SK-N-SH (cell line): ENCODE measurements at regions not wholly inside any gene's neighbourhood (a gene's known extent, or its start where the extent isn't known, plus 50 kb on each side); places are given as distances from the start of the nearest gene placed in this dataset.
"Not testable (repeated sequence)": the region's sequence is repeated elsewhere in the genome, so short reads cannot be mapped to it uniquely, and the experiment has no call there.

ENCODE experiments used
- CHD2 ChIP-seq: fragments of 150-350 bp; IDR thresholded peaks from 2 replicates; pipeline ENCODE4 v1.6.1; 2018; ENCODE audit warnings: low read length; ENCODE audit not compliant: partially characterized antibody
- EP300 ChIP-seq, 2 experiments: IDR thresholded peaks; 2 replicates each; pipeline versions ENCODE4 v1.4.0 to v1.6.1; 2012; ENCODE audit warnings: borderline replicate concordance in 1 of 2, low read depth in 1 of 2, low read length in 1 of 2
- FOSL2 ChIP-seq: IDR thresholded peaks from 2 replicates; pipeline ENCODE4 v1.4.0; 2012; ENCODE audit warnings: low read depth, mild to moderate bottlenecking, moderate library complexity, borderline replicate concordance
- JUND ChIP-seq: IDR thresholded peaks from 2 replicates; pipeline ENCODE4 v1.4.0; 2012
- NFIC ChIP-seq: IDR thresholded peaks from 2 replicates; pipeline ENCODE4 v1.4.0; 2012; ENCODE audit warnings: borderline replicate concordance
- POLR2AphosphoS5 ChIP-seq: IDR thresholded peaks from 2 replicates; pipeline ENCODE4 v1.6.1; 2012; ENCODE audit warnings: low read depth, low read length
- RFX5 ChIP-seq: IDR thresholded peaks from 2 replicates; pipeline ENCODE4 v1.6.1; 2012; ENCODE audit warnings: mild to moderate bottlenecking, improper control_type of control experiment, low read length
- SIN3A ChIP-seq: IDR thresholded peaks from 2 replicates; pipeline ENCODE4 v1.6.1; 2012; ENCODE audit warnings: low read depth, mild to moderate bottlenecking, low read length, moderate library complexity, borderline replicate concordance
- TAF1 ChIP-seq: IDR thresholded peaks from 2 replicates; pipeline ENCODE4 v1.6.1; 2012; ENCODE audit warnings: low read depth, mild to moderate bottlenecking, low read length, moderate library complexity, borderline replicate concordance
- TF ChIP-seq, protein P1 (sequence below): fragments of 200-600 bp; sonication (generic); IDR thresholded peaks from 2 replicates; pipeline ENCODE4 v1.6.1; 2017; ENCODE audit warnings: antibody characterized with exemption, mild to moderate bottlenecking, moderate library complexity
- TF ChIP-seq, protein P2 (sequence below): IDR thresholded peaks from 2 replicates; pipeline ENCODE4 v1.6.1; 2012; ENCODE audit warnings: mild to moderate bottlenecking, low read depth, low read length, moderate library complexity
- TF ChIP-seq, protein P3 (sequence below): fragments of 150-350 bp; IDR thresholded peaks from 2 replicates; pipeline ENCODE4 v1.6.1; 2016; ENCODE audit warnings: mild to moderate bottlenecking, low read depth, low read length
- TF ChIP-seq, protein P4 (sequence below): IDR thresholded peaks from 2 replicates; pipeline ENCODE4 v1.4.0; 2012; ENCODE audit warnings: low read depth

DNA sequence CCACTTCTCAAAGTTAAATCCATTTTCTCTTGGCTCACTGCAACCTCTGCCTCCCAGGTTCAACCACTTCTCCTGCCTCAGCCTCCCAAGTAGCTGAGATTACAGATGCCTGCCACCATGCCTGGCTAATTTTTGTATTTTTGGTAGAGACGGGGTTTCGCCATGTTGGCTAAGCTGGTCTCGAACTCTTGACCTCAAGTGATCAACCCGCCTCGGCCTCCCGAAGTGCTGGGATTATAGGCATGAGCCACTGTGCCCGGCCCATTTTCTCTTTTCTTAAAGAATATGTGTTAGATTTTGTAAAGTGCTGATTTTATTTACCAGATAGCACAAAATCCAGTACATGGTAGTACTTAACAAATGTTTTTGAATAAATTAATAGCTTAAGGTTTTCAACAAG is 484.1 kb upstream of the PTGER4 start:
- TF ChIP-seq, protein P1, sequence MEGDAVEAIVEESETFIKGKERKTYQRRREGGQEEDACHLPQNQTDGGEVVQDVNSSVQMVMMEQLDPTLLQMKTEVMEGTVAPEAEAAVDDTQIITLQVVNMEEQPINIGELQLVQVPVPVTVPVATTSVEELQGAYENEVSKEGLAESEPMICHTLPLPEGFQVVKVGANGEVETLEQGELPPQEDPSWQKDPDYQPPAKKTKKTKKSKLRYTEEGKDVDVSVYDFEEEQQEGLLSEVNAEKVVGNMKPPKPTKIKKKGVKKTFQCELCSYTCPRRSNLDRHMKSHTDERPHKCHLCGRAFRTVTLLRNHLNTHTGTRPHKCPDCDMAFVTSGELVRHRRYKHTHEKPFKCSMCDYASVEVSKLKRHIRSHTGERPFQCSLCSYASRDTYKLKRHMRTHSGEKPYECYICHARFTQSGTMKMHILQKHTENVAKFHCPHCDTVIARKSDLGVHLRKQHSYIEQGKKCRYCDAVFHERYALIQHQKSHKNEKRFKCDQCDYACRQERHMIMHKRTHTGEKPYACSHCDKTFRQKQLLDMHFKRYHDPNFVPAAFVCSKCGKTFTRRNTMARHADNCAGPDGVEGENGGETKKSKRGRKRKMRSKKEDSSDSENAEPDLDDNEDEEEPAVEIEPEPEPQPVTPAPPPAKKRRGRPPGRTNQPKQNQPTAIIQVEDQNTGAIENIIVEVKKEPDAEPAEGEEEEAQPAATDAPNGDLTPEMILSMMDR: not testable (repeated sequence)
- TF ChIP-seq, protein P2, sequence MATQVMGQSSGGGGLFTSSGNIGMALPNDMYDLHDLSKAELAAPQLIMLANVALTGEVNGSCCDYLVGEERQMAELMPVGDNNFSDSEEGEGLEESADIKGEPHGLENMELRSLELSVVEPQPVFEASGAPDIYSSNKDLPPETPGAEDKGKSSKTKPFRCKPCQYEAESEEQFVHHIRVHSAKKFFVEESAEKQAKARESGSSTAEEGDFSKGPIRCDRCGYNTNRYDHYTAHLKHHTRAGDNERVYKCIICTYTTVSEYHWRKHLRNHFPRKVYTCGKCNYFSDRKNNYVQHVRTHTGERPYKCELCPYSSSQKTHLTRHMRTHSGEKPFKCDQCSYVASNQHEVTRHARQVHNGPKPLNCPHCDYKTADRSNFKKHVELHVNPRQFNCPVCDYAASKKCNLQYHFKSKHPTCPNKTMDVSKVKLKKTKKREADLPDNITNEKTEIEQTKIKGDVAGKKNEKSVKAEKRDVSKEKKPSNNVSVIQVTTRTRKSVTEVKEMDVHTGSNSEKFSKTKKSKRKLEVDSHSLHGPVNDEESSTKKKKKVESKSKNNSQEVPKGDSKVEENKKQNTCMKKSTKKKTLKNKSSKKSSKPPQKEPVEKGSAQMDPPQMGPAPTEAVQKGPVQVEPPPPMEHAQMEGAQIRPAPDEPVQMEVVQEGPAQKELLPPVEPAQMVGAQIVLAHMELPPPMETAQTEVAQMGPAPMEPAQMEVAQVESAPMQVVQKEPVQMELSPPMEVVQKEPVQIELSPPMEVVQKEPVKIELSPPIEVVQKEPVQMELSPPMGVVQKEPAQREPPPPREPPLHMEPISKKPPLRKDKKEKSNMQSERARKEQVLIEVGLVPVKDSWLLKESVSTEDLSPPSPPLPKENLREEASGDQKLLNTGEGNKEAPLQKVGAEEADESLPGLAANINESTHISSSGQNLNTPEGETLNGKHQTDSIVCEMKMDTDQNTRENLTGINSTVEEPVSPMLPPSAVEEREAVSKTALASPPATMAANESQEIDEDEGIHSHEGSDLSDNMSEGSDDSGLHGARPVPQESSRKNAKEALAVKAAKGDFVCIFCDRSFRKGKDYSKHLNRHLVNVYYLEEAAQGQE: not testable (repeated sequence)
- not testable (repeated sequence) for TF ChIP-seq TAF1; SIN3A; CHD2; EP300 (IDR thresholded peaks at IDR 0.05; ENCODE audit: borderline replicate concordance in 1 of 2, low read depth in 1 of 2, low read length in 1 of 2); RFX5; POLR2AphosphoS5; NFIC; JUND; FOSL2
- TF ChIP-seq, protein P3, sequence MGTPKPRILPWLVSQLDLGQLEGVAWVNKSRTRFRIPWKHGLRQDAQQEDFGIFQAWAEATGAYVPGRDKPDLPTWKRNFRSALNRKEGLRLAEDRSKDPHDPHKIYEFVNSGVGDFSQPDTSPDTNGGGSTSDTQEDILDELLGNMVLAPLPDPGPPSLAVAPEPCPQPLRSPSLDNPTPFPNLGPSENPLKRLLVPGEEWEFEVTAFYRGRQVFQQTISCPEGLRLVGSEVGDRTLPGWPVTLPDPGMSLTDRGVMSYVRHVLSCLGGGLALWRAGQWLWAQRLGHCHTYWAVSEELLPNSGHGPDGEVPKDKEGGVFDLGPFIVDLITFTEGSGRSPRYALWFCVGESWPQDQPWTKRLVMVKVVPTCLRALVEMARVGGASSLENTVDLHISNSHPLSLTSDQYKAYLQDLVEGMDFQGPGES: not testable (repeated sequence)
- TF ChIP-seq, protein P4, sequence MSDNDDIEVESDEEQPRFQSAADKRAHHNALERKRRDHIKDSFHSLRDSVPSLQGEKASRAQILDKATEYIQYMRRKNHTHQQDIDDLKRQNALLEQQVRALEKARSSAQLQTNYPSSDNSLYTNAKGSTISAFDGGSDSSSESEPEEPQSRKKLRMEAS: not testable (repeated sequence)
